ENCODE measurements at regions not wholly inside any gene's neighbourhood (a gene's known extent, or its start where the extent isn't known, plus 50 kb on each side); places are given as distances from the start of the nearest gene placed in this dataset.

DNA sequence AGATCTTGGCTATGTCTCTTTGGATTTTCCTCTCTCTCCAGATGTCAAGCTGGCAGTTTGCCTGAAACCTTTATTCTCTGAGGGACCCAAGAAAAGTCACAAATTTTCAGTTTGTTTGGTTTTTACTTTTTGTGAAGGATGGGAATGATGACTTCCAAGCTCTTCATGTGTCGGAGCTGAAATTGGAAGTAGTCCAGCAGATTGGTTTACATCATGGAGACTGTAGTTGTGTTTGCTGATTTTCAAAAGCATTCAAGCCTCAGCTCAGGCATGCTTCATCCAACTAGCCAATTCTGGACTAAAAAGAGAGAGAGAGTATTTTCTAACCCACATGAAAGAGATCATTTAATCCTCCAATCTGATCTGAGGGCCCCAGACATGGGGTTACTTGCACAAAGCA is 326.2 kb upstream of the AUTS2 start:
- no peaks in the 10 kb centered on the region for H3K9me3 ChIP-seq (ENCODE audit: control insufficient read depth, insufficient read depth, low read length)
- no peaks in the 10 kb centered on the region for H3K79me2 ChIP-seq (ENCODE audit: control insufficient read depth, low read length)
- no peak overlapping the region for H3K4me3 ChIP-seq (ENCODE audit: low read length)
- no peaks in the 10 kb centered on the region for H4K20me1 ChIP-seq (ENCODE audit: control insufficient read depth, insufficient read depth, low read depth, low read length)
- peaks cover 4% of the 10 kb centered on the region; the same call in 1 of the 2 replicates for H3K27me3 ChIP-seq (ENCODE audit: control insufficient read depth, low read length)
- TF ChIP-seq, protein P1, sequence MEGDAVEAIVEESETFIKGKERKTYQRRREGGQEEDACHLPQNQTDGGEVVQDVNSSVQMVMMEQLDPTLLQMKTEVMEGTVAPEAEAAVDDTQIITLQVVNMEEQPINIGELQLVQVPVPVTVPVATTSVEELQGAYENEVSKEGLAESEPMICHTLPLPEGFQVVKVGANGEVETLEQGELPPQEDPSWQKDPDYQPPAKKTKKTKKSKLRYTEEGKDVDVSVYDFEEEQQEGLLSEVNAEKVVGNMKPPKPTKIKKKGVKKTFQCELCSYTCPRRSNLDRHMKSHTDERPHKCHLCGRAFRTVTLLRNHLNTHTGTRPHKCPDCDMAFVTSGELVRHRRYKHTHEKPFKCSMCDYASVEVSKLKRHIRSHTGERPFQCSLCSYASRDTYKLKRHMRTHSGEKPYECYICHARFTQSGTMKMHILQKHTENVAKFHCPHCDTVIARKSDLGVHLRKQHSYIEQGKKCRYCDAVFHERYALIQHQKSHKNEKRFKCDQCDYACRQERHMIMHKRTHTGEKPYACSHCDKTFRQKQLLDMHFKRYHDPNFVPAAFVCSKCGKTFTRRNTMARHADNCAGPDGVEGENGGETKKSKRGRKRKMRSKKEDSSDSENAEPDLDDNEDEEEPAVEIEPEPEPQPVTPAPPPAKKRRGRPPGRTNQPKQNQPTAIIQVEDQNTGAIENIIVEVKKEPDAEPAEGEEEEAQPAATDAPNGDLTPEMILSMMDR (IDR thresholded peaks at IDR 0.05; ENCODE audit: low read depth, low read length, poor library complexity, severe bottlenecking) = no peak
- TF ChIP-seq EZH2phosphoT487 (IDR thresholded peaks at IDR 0.05; ENCODE audit: borderline replicate concordance, low read length) = no peak
- H3K4me1 ChIP-seq (ENCODE audit: control insufficient read depth, low read length) = no peaks in the 10 kb centered on the region
- H3F3A ChIP-seq (ENCODE audit: control insufficient read depth, insufficient read depth) = no peaks in the 10 kb centered on the region
- H3K9me2 ChIP-seq (replicated peaks; ENCODE audit: control insufficient read depth, low read length) = no peaks in the 10 kb centered on the region
- H3K27ac ChIP-seq (ENCODE audit: low read depth, low read length) = no peak overlapping the region
- no peak overlapping the region for H3K4me2 ChIP-seq (ENCODE audit: low read length)
- no peaks in the 10 kb centered on the region for H3K36me3 ChIP-seq (ENCODE audit: control insufficient read depth, low read length)

DNA sequence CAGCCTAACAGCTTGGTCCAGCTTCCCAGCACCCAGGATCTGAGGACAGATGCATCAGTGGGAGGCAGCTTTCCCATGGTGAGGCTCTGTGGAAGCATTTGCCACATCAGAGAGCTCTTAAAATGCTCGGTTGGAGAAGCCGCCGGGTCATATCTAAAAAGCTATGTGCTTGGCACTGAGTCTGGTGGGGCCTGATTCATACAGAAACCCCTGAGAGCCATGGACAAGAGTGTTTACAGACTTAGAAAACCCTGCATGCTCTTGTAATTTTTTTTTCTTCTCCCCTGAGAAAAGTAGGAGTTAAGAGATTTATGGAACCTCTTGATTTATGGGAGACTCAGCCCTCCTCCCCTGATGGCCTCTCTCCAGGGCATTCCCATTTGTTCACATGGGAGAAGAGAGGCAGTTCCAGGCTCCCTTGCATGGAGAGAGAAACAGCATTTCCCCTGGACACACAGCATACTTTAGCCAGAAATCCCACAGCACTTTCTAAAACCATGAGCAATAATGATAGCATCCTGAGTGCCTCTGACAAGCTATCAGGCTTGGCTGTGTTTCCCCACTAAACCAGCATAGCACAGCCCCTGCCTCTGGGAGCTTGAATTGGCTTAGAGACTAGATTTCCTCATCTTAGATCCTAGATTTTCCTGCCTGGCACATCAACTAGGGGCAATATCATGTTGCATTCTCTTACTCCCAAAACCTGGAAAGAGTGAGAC is 322.1 kb upstream of the AUTS2 start:
- no peaks in the 10 kb centered on the region for H3K4me1 ChIP-seq (ENCODE audit: control insufficient read depth, low read length)

DNA sequence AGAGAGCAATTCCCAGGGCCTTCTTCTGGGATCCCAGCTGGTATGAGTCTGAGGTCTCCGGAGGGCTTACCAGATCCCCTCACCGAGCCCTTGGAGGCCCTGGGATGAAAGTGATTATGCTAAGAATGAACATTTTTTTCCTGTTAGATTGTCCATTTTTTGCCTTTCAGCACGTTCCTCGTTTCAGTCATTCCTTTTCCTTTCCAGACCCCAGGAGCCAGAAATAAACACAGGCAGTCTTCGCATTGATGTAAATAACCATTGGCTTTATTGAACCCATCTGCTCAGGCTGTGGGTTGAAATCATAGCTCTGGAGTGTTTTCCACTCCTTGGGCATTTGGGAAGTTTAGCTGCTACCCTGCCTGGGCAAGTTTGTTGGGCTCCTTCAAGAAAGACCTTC is 320.9 kb upstream of the AUTS2 start:
- Histone ChIP-seq H3K9me2 (replicated peaks; ENCODE audit: control insufficient read depth, low read length) (no peaks in the 10 kb centered on the region), H3K27me3 (ENCODE audit: control insufficient read depth, low read length) (no peaks in the 10 kb centered on the region; the same call in 1 of the 2 replicates), H3K27ac (ENCODE audit: low read depth, low read length) (no peak overlapping the region), H4K20me1 (ENCODE audit: control insufficient read depth, insufficient read depth, low read depth, low read length) (no peaks in the 10 kb centered on the region), H3K4me1 (ENCODE audit: control insufficient read depth, low read length) (no peaks in the 10 kb centered on the region), H3F3A (ENCODE audit: control insufficient read depth, insufficient read depth) (no peaks in the 10 kb centered on the region), H3K4me2 (ENCODE audit: low read length) (no peak overlapping the region), H3K79me2 (ENCODE audit: control insufficient read depth, low read length) (no peaks in the 10 kb centered on the region), H3K4me3 (ENCODE audit: low read length) (no peak overlapping the region), H3K9me3 (ENCODE audit: control insufficient read depth, insufficient read depth, low read length) (no peaks in the 10 kb centered on the region), H3K36me3 (ENCODE audit: control insufficient read depth, low read length) (no peaks in the 10 kb centered on the region)
- TF ChIP-seq EZH2phosphoT487 (IDR thresholded peaks at IDR 0.05; ENCODE audit: borderline replicate concordance, low read length) = no peak
- TF ChIP-seq, protein P1 (IDR thresholded peaks at IDR 0.05; ENCODE audit: low read depth, low read length, poor library complexity, severe bottlenecking) = no peak

More for the DNA sequence above, 322.1 kb upstream of the AUTS2 start:
- Histone ChIP-seq H3K27me3 (ENCODE audit: control insufficient read depth, low read length) (peaks cover 4% of the 10 kb centered on the region; the same call in 1 of the 2 replicates), H3F3A (ENCODE audit: control insufficient read depth, insufficient read depth) (no peaks in the 10 kb centered on the region), H3K4me3 (ENCODE audit: low read length) (no peak overlapping the region), H3K36me3 (ENCODE audit: control insufficient read depth, low read length) (no peaks in the 10 kb centered on the region), H3K79me2 (ENCODE audit: control insufficient read depth, low read length) (no peaks in the 10 kb centered on the region), H4K20me1 (ENCODE audit: control insufficient read depth, insufficient read depth, low read depth, low read length) (no peaks in the 10 kb centered on the region), H3K4me2 (ENCODE audit: low read length) (no peak overlapping the region), H3K27ac (ENCODE audit: low read depth, low read length) (no peak overlapping the region), H3K9me3 (ENCODE audit: control insufficient read depth, insufficient read depth, low read length) (no peaks in the 10 kb centered on the region), H3K9me2 (replicated peaks; ENCODE audit: control insufficient read depth, low read length) (no peaks in the 10 kb centered on the region)
- TF ChIP-seq, protein P1 (IDR thresholded peaks at IDR 0.05; ENCODE audit: low read depth, low read length, poor library complexity, severe bottlenecking) = no peak
- TF ChIP-seq EZH2phosphoT487 (IDR thresholded peaks at IDR 0.05; ENCODE audit: borderline replicate concordance, low read length) = no peak

Data from DOHH2 (cell line).